GM19395 (cell line): ENCODE measurements at regions not wholly inside any gene's neighbourhood (a gene's known extent, or its start where the extent isn't known, plus 50 kb on each side); places are given as distances from the start of the nearest gene placed in this dataset.
"Not testable (repeated sequence)": the region's sequence is repeated elsewhere in the genome, so short reads cannot be mapped to it uniquely, and the experiment has no call there.

Source experiments
- ATAC-seq: cut with Tn5 transposase; IDR thresholded peaks from one replicate; pipeline ENCODE4 v1.9.1; 2021; ENCODE audit warnings: mild to moderate bottlenecking, moderate library complexity; ENCODE audit not compliant: unreplicated experiment

DNA sequence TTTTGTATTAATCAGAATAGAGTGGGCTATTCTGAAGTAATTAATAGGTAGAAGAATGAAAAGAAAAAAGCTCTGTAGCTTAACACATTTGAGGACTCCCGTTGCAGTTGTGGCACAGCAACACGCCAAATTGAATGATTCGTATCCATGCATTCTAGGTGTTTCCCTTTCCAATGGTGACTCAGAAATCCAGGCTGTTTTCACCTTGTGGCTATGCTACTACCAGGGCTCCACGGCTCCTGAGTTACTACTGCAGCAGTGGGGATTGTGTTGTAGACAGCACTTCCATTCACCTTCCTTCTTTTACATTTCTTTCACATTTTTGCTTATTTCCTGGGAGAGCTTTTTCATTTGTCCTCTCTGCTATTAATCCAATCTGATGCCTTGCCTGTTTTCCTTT is 1616.4 kb downstream of the CDH8 start:
- no peak for ATAC-seq

DNA sequence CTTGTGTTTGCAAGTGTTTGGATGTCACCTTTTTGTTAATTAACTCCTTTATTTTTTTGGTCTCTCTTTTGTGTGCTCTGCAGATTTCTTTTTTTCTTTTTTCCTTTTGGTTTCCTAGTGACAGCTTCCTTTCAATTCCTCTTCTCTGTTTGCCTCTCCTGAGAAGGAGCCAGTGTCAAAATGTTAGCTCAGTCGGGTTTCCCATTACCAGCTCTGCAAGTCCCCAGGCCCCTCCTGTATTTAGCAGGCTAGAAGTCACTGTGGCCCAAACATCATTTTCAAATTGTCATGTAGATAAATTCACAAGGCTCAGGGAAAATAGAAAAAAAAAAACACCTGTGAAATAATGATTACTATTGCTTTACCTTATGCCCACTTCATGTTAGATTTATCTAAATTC is 1621.6 kb downstream of the CDH8 start:
- no peak for ATAC-seq

DNA sequence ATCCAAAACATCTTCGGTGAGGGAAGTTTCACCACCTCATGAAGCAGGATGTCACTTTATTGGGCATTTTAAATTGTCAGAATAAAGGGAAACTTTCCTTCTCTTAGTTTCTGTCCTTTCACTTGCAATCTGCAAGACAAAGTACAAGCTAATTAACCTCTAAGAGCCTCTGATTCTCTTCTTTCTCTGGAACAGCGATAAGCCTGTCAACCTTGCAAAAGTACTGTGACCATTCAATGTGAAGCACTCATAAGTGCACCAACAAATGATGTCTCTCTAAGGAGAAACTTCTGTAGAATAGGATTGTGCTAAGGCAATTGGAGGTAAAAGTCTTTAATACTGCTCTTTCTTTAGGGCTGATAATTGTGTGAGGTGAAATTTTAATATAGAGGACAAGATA is 1622.3 kb downstream of the CDH8 start:
- ATAC-seq = no peak

DNA sequence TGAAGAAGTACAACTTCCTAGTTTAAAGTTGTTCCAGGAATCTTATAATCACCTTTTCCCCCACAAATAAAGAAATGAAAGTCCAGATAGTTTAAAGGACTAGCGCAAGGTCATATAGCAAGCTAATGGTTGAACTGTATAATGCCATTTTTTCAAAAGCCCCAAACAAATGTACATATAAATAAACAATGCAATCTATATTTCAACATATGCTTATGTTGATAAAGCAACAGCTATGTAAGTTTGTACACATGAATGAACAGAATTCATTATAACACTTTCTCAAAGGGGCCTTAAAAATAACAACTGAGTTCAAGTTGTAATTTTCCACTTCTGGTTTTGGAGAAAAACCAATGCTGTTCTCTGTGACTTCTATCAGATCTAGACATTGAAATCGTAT is 1628.6 kb downstream of the CDH8 start:
- ATAC-seq = no peak

DNA sequence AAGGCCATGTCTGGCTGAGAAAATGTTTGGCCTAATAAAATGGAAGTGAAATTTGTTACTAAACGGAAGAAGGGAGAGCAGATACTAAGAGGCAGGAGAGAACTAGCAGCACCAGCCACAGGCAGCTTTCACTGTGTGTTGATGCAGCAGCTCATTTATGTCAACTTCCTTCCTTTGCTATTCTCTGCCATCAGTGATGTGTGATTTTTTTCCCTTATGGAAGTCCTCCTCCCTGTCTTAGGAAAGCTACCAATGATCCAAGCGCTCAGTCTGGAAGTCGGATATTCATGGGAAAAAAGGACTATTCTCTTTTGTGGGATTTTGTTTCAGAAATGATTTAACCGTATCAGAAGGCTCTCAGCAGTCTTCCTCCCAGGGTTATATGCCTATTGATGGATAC is 1629.2 kb downstream of the CDH8 start:
- ATAC-seq = no peak

DNA sequence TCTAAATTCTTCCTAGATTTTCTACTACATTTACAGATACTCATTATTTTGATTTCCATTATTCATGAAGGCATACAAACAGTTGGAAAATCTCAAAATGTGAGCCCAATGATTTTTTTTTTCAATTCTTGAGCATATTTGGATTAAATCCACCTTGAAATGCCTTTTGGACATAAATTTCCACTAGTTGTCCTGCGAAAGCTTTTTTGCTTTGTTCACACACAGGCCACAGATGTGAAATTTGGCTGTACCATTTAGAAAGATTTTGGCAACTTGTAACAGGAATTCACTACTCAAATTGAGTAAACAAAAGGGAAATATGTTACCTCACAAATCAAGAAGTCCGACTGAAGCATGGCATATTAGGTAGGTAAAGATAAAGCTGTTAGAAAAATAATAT is 1631.0 kb downstream of the CDH8 start:
- ATAC-seq = no peak

DNA sequence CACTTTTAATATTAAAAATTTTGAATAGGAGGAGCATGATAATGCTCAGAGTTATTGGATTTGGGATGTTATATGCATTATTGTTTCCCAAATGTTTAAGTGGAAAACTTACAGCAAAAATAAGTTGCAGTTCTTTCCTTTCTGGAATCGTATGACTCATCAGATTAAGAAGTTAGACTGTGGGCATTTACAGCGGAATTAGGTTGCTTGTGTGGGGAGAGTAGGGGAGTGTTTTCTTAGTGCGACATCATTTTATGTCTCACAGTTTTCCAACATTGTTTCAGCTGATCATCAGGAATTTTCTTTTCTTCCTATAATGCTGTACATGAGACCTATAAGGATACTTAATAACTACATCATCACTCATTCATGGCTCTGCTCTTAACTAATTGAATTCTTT is 1631.8 kb downstream of the CDH8 start:
- ATAC-seq = no peak

DNA sequence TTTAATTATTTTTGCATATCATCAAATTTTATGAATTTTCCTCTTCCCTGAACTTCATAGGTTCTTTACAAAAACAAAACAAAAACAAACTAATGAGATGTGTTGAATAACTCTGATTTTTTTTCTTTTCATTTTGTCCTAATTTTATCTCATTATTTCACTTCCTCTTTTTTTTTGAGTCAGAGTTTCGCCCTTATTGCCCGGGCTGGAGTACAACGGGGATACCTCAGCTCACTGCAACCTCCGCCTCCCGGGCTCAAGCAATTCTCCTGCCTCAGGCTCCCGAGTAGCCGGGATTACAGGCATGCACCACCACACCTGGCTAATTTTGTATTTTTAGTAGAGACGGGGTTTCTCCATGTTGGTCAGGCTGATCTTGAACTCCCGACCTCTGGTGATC is 1633.3 kb downstream of the CDH8 start:
- ATAC-seq = not testable (repeated sequence)

DNA sequence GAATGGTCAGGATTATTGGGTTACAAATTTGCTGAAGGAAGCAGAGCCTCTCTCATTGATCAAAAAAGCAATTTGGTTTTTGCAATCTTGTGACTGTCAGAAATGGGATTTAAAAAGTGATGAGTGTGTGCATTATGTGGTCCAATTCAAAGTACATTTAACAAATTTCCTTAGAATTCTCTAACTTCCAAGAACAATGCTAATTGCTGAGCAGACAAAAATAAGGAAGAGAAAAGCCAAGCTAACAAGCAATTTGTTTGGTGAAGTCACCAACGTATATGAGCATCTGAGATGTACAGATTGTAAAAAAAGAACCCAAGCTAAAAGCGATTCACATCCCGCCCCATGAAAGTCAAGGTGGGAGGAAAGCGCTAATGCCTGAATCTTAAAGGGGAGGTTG is 1643.9 kb downstream of the CDH8 start:
- ATAC-seq = no peak

DNA sequence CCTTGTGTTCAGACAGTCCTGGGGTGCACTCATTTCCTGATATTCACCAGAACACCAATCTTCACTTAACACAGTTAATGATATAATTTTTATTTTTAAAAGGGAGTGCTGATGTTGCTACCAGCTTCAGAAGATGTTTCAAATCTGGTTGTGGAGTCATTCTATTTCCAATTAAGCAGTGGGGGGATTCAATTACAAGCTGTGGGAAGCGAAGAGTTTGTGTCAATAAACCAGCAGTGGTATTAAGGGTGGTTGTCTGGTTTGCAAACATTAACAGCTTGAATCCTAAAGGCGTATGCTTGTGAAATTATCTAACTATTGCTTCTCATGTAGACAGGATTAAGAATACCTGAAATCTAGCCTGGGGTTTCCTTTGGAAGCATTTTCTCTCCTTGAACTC is 1637.5 kb upstream of the GOT2 start:
- no peak for ATAC-seq

DNA sequence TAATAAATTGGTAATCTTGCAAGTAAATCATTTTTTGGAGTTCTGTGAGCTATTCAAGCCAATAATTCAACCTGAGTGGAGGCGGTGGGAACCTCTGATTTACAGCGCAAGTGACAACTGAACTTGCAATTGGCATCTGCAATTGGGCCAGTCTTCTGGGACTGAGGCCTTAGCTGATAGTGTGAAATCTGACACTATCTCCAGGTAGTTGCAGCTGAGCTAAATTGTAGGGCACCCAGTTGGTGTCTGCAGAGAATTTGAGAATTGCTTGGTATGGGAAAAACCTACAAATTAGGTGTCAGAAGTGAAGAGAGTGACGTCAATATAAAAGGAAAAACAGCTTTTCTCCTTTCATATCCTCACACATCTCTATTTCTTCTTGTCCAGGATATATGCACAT is 1633.6 kb upstream of the GOT2 start:
- ATAC-seq = no peak

DNA sequence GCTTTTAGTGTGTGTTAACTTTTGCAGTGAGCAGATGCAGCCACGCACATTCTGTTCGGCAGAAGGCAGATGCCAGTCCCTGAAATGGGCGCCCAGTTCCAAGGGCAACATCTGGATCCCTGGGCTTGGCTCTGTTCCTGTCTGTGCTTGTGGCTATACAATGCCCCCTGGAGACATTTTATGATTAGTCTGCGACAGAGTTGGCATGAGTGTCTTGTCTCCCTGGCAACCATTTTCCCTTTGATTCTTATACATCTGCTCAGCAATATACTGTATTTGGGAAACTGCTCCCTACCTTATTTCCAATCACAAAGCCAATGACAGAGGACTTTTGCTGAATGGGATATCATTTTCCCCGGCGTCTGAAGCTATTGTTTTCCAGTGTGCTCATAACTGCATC is 1629.5 kb upstream of the GOT2 start:
- no peak for ATAC-seq

DNA sequence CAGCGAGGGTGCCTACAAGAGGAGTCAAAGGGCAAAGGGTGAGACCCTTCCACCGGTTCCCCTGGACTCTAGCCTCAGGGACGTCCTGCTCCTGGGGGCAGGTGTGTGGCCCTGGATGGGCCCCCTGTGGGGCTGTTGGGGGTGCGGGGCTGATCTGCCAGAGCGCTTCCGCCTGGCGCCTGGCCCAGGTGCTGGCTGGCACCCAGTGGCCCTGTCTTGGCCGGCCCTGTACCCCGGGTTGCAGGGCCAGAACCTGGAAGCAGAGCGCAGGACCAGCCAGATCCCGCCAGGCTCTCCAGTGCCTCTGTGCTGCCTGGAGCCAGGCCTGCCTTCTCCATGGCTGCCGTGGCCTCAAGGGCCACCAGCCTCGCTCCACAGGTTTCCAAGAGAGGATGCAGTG is 1625.8 kb upstream of the GOT2 start:
- ATAC-seq = not testable (repeated sequence)

DNA sequence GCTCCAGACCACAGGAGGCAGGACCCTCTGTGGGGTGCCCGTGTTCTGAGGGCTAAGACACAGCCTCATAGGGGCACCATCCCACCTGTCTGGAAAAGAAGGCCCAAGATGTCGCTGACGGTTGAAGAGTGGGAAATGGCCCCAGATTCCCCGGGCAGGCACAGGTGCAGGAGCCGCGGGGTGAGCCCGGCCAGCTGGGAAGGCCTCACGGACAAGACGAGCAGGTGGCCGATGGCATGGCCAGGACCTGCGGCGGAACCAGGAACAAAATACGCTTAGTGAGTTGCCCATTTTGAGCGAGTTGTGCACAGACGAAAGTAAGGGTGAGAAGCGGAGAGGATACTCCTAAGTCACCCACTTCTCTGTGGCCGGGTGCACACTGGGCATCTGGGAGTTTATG is 1625.3 kb upstream of the GOT2 start:
- ATAC-seq = not testable (repeated sequence)

DNA sequence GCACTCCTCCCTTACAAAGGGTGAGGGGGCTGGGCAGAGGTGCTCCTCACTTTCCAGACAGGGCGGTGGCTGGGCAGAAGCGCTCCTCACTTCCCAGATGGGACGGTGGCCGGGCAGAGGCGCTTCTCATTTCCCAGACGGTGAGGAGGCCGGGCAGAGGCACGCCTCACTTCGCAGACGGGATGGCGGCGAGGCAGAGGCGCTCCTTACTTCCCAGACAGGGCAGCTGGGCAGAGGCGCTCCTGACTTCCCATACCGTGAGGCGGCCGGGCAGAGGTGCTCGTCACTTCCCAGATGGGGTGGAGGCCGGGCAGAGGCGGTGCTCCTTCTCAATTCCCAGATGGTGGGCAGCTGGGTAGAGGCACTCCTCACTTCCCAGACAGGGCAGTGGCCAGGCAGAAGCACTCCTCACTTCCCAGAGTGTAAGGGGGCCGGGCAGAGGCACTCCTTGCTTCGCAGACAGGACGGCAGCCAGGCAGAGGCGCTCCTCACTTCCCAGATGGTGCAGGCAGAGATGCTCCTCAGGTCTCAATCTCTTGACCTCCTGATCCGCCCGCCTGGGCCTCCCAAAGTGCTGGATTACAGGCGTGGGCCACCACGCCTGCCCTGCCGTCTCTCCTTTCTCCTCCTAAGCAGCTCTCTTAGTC is 1623.9 kb upstream of the GOT2 start:
- ATAC-seq = not testable (repeated sequence)

DNA sequence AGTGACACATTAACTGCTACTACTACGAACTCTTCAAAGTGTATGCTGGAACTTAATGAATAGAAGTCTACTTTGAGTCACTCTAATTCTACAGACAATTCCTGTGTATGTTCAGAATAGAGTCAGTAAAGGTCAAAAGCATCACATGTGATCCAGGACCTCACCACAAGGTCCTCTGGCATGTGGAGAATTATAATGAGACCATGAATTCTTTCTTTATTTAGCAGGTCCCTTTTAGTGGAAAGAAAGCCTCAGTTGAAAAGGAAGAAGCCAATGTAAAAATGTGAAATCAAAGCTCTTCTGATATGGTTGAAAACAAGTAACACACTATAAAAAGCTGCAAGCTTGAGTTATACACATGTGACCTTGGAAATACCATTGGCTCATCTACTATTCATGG is 1612.1 kb upstream of the GOT2 start:
- ATAC-seq = no peak

DNA sequence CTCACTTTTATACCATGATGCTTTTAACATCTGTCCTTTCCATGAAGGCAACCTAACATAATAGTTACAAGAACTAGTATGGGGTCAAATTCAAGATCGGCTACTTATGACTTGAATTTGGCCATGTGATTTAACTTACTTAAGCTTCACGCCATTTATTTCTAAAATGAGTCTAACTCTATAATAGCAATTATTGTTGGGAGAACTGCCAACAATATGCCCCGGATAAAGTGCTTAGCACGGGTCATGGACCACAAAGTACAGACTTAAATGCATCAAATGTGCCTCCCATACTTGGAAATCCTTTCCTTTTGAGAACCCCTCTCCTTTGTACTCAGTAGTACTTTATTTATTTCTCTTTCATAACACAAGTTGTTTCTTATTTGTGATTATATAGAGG is 1603.6 kb upstream of the GOT2 start:
- ATAC-seq = no peak

DNA sequence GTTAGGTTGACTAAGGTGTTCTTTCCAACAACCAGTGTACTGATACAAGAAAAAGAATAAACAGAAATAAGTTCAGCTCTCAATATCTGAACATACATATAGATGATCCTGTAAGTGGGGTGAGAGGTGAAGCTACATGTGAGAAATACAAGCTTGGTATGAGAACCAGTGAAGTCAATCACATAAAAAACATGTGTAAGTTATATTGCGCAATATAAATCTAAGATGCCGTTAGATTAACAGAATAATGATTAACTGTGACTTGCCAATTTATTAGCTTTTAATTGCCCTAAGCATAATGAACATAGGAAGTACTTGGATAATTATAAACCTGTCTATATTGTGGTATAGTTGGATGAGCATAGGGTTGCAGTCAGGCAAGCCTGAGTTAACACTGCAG is 1597.1 kb upstream of the GOT2 start:
- ATAC-seq = no peak

DNA sequence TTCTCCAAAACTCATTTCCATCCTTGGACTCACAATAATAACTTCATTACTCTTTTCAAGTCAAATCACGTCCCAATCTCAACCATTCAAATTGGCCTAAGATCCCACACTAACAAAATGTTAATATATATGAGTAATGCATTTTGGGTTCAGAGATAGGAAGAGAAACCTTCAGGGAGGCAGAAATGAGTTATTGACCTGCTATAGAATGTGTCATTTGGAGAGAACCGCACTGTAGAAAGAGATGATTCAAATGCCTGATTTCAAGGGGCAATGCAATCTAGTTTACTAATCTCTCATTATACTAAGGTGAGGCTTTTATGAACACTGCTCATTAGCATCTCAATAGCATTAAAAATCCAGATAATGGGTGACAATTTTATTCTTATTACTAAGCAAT is 1595.0 kb upstream of the GOT2 start:
- ATAC-seq = no peak

DNA sequence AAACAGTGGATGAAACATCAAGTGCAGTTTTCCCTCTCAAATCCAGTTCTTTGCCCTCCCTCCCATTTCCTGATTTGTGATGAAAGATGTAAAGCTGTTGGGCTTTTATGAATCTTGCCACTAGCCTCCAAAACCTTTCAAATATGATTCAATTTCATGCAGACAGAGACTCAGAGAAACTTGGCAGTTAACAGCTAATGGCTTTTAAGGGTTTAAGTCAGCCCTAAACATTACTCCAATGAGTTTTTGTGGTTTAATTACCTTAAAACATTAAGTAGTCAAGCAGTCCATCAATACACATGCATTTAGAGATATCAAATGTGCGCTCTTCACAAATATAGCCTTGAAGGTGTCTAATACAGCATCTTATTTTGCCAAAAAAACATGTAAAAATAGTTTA is 1594.0 kb upstream of the GOT2 start:
- no peak for ATAC-seq

DNA sequence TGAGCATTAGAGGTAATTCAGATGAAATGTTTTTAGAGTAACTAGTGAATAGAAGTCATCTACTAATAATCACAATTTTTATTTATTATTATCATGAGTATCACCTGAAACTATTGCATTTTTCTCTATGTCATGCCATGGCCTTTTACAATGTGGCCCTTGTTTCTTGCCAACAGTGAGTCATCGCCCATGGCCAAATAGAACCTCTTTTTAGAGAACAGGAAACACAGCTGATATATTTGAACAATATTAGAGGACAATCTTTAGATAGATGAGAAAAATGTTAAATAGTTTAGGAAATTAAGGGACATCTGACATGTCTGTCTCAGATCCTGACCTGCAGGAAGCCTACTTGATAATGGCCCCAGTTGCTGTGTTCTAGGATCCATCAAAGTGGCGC is 1584.4 kb upstream of the GOT2 start:
- no peak for ATAC-seq

DNA sequence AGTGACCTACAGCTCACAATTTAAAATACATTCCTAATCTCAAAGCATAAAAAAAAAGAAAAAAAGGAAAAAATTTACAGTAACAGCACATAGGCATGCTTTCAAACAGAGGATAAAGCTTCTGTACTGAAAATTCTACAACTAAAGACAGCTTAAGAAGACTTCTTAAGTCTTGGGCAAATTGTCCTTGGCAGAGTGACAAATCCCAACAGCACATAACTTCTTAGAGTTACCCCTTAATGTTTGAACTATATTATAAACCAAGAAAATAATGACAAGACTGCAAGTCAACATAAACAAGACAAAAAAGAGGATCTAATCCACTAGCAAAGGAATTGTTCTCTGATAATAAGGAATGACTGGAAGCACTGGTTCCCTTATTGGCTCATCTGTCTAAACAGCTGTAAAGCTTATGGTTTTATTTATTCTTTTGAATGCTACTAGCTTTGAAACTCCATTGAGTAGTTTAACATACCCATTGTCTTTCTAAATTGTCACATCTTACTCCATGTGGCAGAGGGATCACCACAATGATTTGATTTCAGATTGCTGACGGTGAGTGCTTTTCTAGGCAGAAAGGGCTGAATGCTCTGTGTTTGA is 1576.8 kb upstream of the GOT2 start:
- no peak for ATAC-seq

DNA sequence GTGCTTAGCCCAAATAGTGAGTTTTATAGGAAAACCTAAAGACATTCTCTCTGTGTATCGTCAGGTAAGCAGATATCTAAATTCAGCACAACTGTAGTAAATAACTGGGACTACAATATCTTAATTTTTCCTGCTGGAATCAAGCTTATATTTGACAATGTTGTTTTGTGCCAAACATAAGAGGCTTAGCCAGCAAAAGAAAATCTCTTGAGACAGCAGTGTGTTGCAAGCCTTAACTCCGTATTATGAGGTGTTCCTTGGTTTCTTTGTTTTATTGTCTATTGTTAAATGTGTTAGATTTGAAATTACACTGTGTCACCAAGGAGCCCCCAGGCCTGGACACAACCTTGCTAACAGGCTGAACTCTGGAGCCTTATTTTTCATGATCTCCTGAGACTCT is 1570.6 kb upstream of the GOT2 start:
- no peak for ATAC-seq
